ENCODE measurements at regions not wholly inside any gene's neighbourhood (a gene's known extent, or its start where the extent isn't known, plus 50 kb on each side); places are given as distances from the start of the nearest gene placed in this dataset.

DNA sequence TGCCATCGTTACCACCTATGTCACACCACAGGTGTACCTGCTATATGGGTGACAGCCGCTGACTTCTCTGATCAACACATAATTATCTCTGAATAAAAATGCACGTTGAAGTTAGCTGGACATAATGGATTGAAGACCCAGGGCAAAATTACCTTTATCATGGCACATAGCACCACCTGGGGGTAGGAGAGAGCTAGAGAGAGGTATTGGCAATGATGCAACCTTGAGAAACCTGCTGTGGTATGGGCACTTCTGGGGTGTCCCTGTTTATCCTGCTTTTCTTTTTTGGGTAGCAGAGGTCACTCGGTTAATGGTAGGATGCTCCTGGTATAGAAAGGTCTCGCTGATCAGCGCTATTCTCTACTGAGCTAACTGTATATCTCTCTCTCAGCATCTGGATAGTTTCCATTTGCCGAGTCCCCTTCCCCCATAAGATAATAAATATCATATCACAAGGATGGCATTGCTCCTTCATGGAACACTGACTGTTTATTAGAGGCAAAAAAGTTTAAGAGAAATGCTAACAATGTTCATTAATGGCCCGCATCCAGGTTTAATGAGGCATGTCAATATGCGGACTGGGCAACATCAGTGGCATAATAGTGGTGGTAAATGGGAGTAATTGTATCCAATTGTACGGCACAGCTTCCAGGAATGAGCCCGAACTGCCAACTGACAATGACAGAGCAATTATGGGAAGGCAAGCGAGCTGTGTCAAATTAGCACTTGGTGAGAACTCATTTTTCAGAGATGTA lies 323.1 kb downstream of the TFEC start:
- TF ChIP-seq, protein P1, sequence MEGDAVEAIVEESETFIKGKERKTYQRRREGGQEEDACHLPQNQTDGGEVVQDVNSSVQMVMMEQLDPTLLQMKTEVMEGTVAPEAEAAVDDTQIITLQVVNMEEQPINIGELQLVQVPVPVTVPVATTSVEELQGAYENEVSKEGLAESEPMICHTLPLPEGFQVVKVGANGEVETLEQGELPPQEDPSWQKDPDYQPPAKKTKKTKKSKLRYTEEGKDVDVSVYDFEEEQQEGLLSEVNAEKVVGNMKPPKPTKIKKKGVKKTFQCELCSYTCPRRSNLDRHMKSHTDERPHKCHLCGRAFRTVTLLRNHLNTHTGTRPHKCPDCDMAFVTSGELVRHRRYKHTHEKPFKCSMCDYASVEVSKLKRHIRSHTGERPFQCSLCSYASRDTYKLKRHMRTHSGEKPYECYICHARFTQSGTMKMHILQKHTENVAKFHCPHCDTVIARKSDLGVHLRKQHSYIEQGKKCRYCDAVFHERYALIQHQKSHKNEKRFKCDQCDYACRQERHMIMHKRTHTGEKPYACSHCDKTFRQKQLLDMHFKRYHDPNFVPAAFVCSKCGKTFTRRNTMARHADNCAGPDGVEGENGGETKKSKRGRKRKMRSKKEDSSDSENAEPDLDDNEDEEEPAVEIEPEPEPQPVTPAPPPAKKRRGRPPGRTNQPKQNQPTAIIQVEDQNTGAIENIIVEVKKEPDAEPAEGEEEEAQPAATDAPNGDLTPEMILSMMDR (conservative IDR thresholded peaks at IDR 0.05), result peak; percentile 82
- H3K27ac ChIP-seq, result no peak overlapping the region

DNA sequence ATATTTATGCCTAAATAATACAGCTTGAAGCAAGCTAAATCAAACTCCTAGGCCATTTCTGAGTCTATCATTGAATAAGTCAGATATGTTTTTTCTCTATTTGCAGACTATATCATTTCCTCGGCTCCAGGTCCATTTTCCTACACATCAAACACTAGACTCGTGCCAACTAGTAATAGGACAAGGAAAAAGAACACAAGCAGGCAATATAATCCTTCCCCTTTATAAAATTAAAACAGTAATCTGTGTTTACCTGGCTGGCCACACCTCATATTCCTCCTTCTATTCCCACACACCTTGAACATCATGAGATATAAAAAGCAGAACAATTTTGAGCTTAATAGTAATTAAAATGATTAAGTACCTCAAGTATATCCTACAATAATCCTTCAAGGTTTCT lies 325.7 kb downstream of the TFEC start:
- H3K27ac ChIP-seq, result no peak overlapping the region
- TF ChIP-seq, protein P1 (conservative IDR thresholded peaks at IDR 0.05), result no peak

DNA sequence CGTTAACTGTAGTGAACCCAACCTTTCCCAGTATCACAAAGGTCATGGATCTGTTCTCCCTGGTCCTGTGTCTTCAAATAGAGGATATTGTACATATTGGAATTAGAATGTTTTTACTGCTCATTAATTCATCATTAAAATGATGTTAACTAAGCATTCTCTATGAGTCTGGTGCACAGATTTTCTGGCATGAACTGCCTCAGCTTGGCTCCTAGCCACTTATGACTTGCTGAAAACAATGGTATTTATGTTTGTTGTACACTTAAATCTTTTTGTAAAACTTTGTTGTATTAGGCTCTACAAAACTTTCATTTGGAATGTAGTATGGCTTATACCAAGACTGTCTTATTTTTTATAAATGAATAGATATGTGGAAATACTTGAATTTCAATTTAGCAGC lies 329.4 kb downstream of the TFEC start:
- no peak overlapping the region for H3K27ac ChIP-seq
- TF ChIP-seq, protein P1 (conservative IDR thresholded peaks at IDR 0.05), result no peak

DNA sequence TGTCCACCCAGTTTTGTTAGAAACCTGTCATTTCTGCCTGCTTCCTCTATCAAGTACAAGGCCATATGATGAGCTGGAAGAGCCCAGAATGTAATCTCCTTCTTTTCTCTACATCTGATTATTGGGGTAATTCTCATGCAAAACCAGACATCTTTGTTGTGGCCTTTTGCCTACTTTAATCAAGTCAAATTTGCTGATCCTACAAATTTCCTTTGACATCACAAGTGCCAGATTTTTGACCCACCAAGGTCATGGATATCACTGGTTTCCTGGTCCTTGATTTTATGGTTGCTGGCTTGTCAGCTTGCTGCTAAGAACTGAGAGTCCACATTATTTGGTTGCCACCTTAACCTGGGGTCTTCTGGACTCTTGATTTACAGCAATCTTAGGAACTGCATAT lies 336.1 kb downstream of the TFEC start:
- TF ChIP-seq, protein P1 (conservative IDR thresholded peaks at IDR 0.05), result no peak
- no peak overlapping the region for H3K27ac ChIP-seq

DNA sequence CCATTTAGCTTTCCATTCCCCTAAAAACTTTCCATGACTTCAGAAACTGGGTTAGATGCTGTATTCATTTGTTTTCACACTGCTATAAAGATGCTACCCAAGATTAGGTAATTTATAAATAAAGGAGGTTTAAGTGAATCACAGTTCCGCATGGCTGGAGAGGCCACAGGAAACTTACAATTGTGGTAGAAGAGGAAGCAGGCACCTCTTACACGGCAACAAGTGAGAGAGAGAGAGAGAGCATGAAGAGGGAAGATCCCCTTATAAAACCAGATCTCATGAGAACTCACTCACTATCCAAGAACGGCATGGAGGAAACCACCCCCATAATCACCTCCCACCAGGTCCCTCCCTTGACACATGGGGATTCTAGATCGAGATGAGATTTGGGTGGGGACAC lies 336.8 kb downstream of the TFEC start:
- no peak overlapping the region for H3K27ac ChIP-seq
- TF ChIP-seq, protein P1 (conservative IDR thresholded peaks at IDR 0.05), result no peak

DNA sequence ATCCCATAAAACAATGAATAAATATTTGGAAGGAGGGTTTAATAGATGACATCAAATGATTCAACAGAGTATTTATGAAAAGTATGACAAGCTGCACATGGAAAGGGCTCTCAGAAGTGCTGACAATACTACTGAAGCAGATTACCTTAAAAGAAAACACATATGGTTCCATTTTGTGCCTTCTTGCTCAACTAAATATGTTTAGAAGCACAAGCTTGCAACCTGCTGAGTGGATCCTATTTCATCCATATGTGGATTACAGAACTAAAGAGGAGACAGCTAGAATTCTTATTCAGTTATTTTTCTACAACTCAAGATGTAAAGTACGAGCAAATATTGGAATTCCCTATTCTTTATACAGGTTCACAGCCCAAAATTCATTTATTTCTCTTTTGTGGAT lies 340.6 kb downstream of the TFEC start:
- no peak overlapping the region for H3K27ac ChIP-seq
- TF ChIP-seq, protein P1 (conservative IDR thresholded peaks at IDR 0.05), result no peak

DNA sequence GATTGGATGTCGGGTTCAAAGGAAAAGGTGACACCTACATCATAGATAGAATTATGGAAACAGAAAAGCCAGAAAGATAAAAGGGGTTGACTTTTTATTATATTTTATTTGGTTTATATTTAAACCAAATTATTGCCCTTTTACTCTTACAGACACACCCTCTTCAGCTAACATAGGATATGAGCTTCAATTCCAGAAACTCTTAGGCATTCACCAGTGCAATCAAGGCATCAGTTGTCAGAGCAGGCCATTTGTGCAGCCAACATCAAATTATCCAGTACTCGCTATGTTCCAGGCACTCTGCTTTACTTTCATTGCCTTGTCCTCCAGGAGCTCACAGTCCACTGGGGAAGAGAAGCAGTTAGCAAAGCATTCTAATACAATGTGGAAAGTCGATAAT lies 347.5 kb downstream of the TFEC start:
- no peak overlapping the region for H3K27ac ChIP-seq

More for the DNA sequence above, 347.5 kb downstream of the TFEC start:
- TF ChIP-seq, protein P1 (conservative IDR thresholded peaks at IDR 0.05), result no peak

Data from VCaP (cell line).